ENCODE measurements at regions not wholly inside any gene's neighbourhood (a gene's known extent, or its start where the extent isn't known, plus 50 kb on each side); places are given as distances from the start of the nearest gene placed in this dataset.
A peak's percentile ranks its signal among the peaks of the same experiment; 100 is the strongest.

DNA sequence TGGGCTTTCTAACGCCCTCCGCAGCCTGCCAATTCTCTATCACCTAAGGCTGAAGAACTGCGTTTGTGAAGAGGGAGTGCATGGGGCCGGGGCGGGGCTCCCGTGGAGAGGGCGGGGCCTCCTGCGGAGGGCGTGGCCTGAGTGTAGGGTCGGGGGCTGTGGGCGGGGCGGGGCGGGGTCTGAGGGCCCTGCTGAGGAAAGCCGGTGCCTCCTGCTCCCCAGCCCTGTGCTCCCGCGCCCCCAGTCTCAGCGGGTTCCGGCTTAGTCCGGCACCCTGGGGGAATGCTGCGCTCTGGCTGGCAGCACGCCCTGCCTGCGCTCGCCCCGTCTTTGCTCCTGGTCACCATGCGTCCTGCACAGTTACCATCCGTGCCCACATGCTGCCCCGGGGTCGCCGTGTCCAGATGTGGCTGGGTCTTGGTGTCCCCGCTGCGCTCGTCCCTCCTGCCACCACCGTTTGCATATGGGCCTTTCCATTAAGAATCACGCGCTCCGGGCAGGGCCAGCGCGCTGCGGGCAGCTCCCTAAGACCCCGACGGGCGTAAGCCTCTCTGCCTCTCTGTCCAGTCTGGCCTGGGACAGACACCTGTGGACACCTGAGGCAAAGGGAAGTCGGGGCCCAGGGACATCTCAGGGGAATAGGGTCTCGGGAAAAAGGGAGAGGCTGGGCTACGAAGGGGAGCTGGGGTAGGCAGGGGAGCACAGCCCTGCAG is 144.0 kb upstream of the RET start:
- peak; percentile 13 to 14 for DNase-seq (ENCODE audit: low read depth in 2 of 2)

DNA sequence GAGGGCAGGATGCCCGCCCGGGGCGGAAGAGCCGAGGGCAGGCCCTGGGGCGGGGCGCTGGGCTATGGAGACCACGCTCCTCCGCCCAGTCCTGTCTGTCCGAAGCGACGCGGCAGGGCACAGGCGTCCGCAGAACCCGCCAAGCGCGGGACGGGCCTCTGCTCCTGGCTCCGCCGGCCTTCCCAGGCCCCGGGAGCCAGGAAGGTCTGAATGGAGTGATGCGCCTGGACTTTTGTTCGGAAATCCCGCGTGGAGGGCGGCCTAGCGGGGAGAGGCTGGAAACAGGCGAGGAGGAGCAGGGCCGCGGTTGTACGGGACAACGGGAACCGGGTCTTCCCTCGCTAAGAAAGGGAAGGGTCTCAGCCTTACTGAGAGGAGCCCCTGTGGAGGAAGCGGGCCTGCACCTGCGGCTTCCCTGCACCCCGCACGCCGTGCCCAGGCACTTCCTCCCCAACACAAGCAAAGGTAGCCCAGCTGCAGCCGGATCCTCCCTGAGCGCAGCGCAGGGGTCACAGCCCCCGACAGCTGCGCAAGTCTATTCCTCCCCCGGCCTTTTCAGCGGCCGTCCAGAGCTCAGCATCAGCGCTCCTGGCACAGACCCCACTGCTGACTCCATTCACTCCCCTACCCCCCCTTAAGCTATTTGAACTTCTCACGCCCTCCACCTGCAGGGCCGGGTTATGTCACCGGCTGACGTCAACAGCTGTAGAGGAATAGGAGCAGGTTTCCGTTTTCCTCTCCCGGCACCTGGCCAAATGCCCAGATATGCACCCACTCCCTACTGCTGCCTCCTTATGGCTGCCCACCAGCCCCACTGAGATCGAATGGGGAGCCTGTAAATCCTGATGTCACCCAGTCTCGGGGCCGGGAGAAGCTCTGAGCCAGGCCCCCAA is 143.2 kb upstream of the RET start:
- no peak for DNase-seq (ENCODE audit: low read depth in 2 of 2)

DNA sequence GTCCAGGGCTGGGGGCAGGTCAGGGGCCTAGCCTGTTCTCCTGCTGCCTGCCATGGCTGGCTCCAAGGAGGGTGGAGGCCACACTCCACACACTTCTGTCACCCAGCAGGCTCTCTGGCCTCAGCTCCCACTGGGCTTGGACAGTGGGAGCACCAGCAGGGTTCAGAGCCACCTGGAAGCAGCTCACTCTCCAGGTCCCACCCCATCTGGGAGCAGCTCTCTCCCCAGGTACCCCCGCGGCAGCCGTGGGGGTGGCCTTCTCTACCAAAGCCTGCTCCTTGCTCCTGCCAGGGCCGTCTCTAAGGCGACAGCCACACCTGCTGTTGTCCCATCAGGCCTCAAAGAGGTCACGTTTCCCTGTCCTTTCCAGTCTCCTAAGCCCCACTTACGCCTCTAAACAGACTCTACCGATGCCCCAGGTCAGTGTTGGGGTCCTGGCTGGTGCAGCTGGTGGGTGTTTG is 142.5 kb upstream of the RET start:
- DNase-seq (ENCODE audit: low read depth in 2 of 2), result no peak

DNA sequence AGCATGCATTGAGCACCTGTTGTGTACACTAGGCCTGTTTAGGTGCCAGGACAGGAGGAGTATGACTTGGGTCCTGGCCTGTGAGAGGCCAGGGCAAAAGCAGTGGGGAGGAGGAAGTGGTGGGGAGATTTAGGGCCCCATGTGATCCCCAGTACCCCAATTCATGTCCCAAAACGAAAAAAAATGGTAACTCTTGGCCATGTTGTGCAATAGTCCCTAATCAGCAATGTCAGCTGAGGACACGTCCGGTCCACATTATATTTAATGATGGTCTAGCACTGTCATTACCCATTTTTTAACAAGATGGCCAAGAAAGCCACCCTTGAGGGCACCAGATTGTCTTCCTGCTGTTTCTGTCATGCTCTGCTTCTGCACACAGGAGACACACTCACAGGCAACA is 142.0 kb upstream of the RET start:
- DNase-seq (ENCODE audit: low read depth in 2 of 2), result no peak

DNA sequence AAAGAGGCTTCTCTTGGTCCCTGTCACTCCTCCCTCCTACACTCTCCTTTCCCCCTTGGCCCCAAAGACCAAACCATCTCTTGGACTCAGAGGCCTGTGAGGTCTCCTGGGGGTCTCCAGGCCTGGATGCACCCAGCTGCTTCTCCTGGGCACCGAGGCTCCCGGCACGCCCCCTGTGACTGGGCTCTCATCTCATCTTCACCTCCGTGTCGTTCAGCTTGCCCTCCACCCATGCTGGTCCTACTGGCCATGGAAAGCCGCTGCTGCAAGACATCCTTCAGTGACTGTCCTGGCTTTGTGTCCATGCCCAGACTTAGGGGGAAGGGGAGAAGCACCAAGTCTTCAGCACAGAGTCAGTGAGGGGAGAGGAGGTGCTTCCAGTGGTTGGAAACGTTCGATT is 141.4 kb upstream of the RET start:
- no peak for DNase-seq (ENCODE audit: low read depth in 2 of 2)

DNA sequence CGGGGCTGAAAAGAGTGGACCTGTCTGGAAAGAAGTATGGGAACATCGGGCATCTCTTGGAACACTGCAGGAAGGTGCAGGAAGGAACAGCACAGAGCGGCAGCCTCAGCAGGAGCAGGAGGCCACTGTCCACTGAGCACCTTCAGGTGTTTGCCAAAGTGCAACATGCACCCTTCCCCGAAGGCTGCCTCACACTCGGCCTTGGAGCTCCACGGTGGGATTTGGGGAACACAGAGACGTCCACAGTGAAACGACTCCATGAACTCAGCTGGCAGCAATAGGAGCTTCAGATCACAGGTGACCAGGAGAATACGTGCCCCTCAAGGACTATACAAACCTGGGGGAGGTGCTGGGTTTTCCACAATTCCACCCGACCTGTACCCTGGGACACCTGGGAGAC is 140.3 kb upstream of the RET start:
- DNase-seq (ENCODE audit: low read depth in 2 of 2), result no peak

DNA sequence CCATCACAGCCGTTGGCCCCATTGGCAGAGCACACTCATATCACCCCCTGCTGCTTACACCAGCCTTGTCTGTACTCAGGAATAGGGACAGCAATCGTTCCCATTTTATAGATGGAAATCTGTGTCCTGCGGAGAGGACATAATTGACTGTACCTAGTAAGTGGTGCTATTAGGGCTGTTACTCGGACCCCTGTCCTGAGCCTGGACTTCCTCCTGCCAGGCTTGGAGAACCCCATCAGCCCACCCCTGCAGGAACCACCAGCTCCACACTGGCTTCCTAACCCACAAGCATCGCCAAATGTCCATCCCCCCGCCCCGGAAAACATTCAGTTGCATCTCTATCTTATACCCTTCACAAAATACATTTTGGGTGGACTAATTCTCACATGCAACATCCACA is 139.8 kb upstream of the RET start:
- no peak for DNase-seq (ENCODE audit: low read depth in 2 of 2)

DNA sequence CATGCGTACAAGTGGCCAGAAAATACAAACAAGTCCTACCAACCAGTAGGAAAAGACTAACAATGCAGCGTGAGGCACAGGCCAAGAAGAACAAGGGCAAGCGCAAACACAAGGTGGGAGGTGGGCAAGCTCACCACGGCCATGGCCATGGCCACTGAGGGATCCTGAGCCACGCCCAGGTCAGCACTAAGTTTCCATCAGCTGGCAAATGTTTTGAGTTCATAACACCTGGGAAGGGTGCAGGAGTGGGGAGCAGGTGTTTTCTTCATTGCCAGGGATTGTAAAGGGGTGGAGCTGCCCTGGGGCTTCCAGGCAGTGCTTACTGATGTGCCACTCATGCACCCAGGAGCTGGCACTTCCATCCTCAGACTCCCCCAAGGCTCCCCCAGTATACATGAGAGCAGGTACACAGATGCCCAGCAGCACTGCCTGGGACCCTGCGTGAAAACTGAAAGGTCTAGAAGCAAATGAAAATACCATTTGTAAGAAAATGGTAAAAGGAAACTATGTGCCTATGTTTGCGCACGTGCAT is 139.2 kb upstream of the RET start:
- DNase-seq (ENCODE audit: low read depth in 2 of 2), result no peak

DNA sequence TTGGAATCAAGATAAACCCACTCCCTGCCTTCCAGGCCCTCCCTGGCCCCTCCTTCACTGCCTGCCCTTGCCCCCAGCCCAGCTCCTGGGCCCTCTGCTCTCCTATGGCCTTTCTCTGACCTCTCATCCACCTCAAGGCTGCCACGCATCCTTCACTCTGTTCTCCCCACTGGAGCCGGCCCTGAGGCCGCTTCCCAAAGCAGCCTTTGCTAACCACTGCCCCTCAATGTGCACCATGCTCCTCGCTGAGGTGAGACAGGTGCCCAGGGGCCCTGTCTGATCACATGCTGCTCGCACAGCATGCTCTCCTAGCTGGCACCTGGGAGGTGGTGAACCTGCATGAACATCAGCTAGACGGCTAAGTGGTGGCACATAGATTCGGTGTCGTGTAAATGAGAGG is 138.5 kb upstream of the RET start:
- DNase-seq (ENCODE audit: low read depth in 2 of 2), result no peak

DNA sequence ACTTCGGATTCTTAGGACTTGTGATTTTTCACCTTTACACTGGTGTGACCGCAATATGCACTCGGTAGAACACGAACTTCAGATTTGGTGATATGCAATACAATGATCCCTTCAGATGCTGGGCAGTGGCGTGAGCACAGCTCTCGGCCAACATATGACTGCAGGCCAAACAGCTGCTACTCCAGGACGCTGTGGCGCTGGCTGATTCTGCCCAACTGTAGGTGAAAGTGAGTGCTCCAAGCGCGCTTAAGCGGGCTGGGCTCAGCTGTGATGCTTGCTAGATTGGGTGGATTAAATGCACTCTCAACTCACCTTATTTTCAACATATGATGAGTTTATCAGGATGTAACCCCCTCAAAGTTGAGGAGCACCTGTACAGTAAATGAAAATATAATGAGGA is 137.6 kb upstream of the RET start:
- DNase-seq (ENCODE audit: low read depth in 2 of 2), result no peak

DNA sequence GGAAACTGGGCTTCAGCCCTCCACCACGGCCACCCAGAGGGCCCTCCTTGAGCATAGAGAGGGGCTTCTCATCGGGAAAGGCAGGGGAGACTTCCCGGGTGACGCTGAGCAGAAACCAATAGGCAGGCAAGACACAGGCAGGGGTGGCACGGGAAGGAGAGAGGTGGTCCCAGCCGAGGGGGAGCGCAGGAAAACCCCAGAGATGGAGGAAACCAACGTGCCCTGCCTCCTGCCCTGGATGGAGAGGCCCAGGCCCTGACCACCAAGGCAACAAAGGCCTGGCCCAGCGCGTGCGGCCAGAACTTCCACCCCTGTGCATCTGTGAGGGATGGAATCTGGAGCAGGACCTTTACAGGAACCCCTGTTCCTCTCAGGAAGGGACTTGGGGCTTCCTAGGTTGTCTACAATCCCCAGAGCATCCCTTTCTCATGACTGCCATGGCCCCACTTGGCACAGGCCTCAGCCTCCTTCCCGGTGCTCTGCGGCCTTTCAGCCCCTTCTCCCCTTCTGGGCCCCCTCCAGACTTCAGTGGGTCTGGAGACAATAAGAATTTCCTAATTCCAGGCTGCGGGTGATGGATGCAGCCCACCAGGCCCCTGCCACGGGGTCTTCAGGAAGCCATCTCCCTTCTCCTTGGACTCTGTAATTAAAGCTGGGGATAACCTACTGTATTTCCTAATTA is 137.0 kb upstream of the RET start:
- DNase-seq (ENCODE audit: low read depth in 2 of 2), result no peak

DNA sequence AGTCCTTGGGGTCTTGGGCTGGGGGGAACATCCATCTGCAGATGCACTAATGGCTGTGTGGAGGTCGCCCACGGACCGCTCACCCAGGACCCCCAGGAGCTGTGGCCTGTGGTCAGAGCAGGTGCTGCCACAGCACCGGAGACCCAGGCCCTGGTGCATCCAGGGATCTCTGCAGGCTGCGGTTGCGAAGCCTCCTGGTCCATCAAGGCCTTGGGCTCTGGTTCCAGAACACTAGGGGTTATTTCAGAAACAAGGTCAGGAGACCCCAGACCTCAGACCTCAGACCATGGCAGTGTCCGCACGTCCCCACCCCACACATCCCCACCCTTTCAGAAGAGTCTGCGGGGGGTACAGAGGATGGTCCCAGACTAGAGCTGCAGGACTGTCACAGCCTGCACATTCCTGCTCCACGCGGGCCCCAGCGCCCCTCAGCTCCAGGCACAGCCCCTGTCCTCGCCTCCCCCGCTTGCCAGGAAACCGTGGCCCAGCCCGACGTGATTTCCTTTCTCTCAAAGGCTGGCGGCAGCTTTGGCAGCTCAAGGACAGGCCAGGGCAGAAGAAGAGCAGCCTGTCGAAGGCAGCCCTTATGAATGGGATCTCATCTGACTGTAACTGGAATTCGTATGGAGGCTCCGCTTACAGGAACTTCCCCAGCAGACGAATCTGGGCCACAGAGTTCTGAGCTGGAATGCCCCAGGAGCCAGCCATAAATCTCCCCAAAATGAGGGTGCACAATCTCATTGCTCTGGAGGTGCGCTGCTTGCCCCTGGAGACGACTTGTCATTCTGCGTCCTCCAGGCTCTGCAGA is 136.2 kb upstream of the RET start:
- DNase-seq (ENCODE audit: low read depth in 2 of 2), result no peak

DNA sequence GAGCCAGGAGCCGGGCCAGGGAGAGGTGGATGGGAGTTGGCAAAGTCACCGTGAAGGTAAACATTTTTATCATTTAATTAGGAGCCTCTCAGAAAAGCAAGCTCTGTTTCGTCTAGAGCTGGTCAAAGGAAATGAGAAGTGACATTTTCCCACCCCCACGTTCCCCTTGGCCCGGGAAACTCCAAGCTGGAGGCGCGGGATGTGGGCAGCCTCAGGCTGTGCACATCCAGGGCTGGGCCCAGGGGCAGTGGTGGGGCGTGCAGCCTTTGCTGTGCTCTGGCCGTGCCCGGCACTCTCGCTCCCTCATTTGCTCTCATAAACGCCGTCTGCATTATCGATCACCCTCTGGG is 135.6 kb upstream of the RET start:
- DNase-seq (ENCODE audit: low read depth in 2 of 2), result no peak

DNA sequence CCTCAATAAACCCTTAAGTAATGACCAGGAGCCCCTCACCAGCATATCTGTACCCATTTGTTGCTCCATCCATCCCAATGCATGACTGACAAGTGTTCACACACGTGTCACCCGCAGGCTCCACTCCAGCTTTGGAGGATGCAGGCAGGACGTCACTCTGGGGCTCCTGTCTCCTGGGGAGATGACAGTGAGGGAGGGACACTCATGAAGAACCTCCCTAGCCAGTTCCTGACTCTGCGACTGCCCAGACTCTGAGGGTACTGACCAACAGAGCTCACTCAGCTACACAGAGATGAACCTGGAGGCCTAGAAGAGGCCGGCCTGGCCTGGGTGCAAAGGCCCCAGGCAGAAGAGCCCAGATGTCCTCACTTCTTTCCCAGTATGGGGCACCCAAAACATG is 135.1 kb upstream of the RET start:
- DNase-seq (ENCODE audit: low read depth in 2 of 2), result no peak

DNA sequence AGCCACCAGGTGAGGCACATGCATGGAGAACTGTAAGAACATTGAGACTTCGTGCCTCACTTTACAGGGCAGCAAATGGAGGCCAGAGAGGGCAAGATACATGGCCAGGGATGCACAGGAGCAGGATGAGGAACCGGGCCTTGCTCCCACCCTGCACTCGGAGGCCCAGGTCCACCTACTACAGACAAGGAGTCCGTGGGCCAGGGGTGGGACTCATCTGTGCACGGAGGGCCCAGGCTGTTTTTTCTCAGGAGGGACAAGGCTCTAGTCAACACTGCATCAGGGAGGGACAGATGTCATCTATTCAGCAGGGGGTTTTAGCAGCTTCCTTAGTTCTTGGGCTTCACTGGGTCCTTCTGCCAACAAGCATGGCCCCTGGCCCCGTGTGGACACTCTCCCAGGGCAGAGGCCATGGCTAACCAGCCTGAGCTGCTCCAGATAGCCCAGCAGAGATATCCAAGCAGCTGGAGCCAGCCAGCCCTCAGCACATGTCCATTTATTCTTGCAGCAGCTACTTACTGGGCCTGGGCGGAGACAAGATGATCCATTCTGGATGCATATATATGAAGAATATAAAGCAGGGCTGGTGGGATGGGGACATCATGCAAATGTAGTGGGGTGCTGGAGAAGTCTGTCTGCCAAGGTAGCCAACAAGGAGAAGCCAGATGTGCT is 134.5 kb upstream of the RET start:
- no peak for DNase-seq (ENCODE audit: low read depth in 2 of 2)

DNA sequence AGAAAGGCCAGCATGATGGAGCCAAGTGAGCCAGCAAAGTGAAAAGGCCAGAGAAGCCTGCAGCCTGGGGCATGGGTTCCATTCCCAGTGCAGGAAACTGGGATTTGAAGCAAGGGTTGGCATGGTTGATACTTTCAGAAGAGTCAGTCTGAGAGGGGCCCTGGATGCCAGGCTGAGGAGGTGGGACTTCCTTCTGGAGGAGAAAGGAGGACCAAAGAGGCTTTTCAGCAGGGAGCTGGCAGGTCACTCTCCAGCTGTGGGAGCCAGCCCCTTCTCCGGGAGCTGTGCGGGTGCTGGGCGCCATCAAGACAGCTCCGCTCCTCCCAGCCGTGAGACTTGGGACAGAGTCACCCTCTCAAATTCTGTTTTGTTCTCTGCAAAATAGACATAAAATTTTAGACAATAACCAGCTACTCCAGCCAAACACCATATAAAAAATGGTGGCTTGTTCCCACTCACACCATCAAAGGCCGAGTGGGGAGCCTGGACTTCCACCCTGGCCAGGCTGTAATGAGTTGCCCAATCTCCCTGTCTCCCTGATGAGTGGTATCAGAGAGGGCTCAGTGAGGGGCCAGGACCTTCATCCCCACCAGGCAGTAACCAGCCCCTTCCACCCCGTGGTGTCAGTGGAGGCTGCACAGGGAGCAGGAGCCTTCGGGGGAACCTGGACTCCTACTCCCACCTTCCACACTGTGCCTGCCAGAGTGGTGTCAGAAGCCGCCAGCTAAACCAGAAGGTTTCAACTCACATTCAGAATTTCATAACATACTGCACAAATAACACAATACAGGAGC is 133.6 kb upstream of the RET start:
- no peak for DNase-seq (ENCODE audit: low read depth in 2 of 2)

DNA sequence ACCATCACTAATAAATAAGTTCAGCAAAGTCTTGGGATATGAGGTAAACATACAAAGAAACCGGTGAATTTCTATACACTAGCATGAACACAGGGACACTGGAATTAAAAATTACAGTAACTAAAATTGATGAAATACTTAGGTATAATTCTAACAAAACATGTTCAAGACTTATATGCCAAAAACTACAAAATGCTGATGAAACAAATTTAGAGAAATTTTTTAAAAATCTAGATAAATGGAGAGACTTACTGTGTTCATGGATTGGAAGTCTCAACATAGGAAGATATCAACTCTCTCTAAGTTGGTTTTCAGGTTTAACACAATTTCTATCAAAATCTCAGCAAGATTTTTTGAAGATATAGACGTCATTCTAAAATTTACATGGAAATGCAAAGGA is 128.8 kb upstream of the RET start:
- DNase-seq (ENCODE audit: low read depth in 2 of 2), result no peak

DNA sequence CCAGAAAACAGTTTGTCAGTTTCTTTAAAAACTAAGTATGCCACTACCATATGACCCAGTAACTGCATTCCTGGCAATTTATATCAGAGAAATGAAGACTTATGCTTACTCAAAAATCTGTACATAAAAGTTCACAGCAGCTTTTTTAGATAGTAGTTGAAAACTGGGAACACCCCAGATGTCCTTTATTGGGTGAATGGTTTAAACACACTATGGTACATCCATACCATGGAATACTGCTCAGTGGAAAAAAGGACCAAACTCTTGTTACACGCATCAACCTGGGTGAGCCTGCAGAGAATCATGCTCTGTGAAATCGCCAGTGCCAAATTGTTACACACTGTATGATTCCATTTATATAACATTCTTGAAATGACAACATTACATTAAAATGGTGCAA is 127.6 kb upstream of the RET start:
- DNase-seq (ENCODE audit: low read depth in 2 of 2), result no peak

DNA sequence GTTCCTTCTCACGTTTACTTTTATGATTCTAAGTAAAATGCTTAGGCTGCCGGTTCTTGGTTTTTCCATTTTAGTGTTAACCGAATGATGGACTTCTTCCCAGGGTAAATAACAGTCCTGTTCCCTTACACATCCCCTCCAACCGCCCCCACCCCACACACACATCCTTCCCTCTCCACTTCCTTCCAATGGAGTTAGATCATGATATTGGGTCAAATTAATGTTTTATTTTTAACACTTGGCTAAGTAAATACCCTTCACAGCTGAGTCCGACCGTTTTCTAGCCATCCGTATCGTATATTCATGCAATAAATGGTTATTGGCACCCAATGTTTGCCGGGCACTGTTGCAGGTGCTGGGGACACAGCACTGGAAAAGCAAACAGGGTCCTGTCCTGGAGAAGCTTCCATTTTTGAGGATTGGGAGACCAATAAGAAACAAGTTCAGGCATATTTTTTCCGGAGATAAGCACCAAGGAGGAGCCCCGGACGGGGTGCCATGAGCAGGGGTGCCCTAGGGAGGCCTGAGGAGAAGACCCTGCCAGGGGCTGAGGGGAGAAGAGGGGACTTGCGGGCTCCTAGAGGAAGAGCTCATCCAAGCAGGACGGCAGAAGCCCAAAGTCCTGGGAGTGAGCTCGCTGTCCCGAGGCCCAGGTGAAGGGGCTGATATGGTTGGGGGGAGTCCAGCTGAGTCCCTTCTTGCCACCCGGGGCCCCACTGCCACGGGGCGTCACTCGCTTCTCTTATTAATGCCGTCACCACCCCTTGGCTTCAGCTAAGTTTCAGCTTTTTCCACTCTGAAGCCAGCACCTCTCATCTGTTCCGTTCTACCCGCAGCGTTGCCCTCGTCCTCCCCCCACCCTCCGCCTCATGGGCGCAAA is 126.0 kb upstream of the RET start:
- DNase-seq (ENCODE audit: low read depth in 2 of 2), result no peak

Measured in stimulated activated CD8-positive, alpha-beta memory T cell treated with anti-CD3 and anti-CD28 coated beads, Interleukin-15, amount 100 ng/mL, for 48 hours (primary cell).